ENCODE measurements at regions not wholly inside any gene's neighbourhood (a gene's known extent, or its start where the extent isn't known, plus 50 kb on each side); places are given as distances from the start of the nearest gene placed in this dataset.

DNA sequence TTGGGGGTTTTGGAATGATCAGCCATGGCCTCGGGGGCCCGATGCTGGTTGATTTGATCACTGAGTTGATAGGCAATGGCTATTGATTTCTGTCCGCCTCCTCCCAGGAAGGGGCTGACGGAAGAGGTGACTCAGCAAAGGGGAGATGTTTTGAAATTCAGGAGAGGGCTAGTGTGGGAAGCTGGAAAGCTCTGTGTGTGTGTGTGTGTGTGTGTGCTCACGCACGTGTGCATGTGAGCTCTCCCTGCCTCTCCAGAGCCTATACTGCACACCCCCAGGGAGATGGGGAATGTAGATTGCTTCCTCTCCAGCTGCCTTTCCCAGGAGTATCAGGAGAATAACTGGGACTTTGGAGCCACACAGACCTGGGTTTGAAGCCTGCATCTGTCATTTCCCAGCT lies 184.9 kb upstream of the MYL2 start:
- no peak for DNase-seq (ENCODE audit: low read depth, low spot score)
- Histone ChIP-seq H4K20me1 (ENCODE audit: insufficient read depth) (no peaks in the 10 kb centered on the region), H2AFZ (ENCODE audit: low read depth, low read length, poor library complexity, severe bottlenecking) (no peak overlapping the region), H3K9me3 (ENCODE audit: control insufficient read depth in 1 of 2, insufficient read depth in 1 of 2, low read depth in 1 of 2, low read length in 2 of 2) (no peaks in the 10 kb centered on the region), H3K4me1 (ENCODE audit: control insufficient read depth in 1 of 2, insufficient read depth in 2 of 2, low read length in 2 of 2) (no peaks in the 10 kb centered on the region), H3K9me2 (ENCODE audit: insufficient read depth) (no peaks in the 10 kb centered on the region), H3K9ac (ENCODE audit: low read length) (no peak overlapping the region), H3K4me3 (replicated peaks in 1 of 2; ENCODE audit: low read depth in 1 of 2, low read length in 2 of 2) (no peak overlapping the region), H3K27me3 (ENCODE audit: insufficient read depth, low read length) (peaks cover 25% of the 10 kb centered on the region), H3K27ac (ENCODE audit: low read depth, low read length) (no peak overlapping the region), H3K4me2 (ENCODE audit: low read length) (no peak overlapping the region), H3K36me3 (ENCODE audit: control insufficient read depth in 1 of 2, insufficient read depth in 2 of 2, low read length in 2 of 2) (no peaks in the 10 kb centered on the region), H3K79me2 (ENCODE audit: insufficient read depth, low read length) (no peaks in the 10 kb centered on the region)
- POLR2A ChIA-PET, result no interaction called here
- BruUV-seq (replicated peaks), result no TSS peak
- TF ChIP-seq TCF7L2 (IDR thresholded peaks at IDR 0.05; ENCODE audit: borderline replicate concordance, extremely low read depth, insufficient read depth, insufficient read length) (no peak), RAD21 (IDR thresholded peaks at IDR 0.05; ENCODE audit: low read depth) (no peak), ZNF274 (IDR thresholded peaks at IDR 0.05; ENCODE audit: low read depth, low read length) (no peak), YY1 (IDR thresholded peaks at IDR 0.05; ENCODE audit: extremely low read depth, insufficient replicate concordance, low read depth, low read length) (no peak), JUND (IDR thresholded peaks at IDR 0.05) (no peak), POLR2AphosphoS5 (IDR thresholded peaks at IDR 0.05; ENCODE audit: low read depth, low read length) (no peak), ZFX (IDR thresholded peaks at IDR 0.05) (no peak), CBX3 (IDR thresholded peaks at IDR 0.05; ENCODE audit: low read depth) (no peak)
- TF ChIP-seq, protein P1, sequence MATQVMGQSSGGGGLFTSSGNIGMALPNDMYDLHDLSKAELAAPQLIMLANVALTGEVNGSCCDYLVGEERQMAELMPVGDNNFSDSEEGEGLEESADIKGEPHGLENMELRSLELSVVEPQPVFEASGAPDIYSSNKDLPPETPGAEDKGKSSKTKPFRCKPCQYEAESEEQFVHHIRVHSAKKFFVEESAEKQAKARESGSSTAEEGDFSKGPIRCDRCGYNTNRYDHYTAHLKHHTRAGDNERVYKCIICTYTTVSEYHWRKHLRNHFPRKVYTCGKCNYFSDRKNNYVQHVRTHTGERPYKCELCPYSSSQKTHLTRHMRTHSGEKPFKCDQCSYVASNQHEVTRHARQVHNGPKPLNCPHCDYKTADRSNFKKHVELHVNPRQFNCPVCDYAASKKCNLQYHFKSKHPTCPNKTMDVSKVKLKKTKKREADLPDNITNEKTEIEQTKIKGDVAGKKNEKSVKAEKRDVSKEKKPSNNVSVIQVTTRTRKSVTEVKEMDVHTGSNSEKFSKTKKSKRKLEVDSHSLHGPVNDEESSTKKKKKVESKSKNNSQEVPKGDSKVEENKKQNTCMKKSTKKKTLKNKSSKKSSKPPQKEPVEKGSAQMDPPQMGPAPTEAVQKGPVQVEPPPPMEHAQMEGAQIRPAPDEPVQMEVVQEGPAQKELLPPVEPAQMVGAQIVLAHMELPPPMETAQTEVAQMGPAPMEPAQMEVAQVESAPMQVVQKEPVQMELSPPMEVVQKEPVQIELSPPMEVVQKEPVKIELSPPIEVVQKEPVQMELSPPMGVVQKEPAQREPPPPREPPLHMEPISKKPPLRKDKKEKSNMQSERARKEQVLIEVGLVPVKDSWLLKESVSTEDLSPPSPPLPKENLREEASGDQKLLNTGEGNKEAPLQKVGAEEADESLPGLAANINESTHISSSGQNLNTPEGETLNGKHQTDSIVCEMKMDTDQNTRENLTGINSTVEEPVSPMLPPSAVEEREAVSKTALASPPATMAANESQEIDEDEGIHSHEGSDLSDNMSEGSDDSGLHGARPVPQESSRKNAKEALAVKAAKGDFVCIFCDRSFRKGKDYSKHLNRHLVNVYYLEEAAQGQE (IDR thresholded peaks at IDR 0.05; ENCODE audit: low read depth), result no peak
- TF ChIP-seq, protein P2, sequence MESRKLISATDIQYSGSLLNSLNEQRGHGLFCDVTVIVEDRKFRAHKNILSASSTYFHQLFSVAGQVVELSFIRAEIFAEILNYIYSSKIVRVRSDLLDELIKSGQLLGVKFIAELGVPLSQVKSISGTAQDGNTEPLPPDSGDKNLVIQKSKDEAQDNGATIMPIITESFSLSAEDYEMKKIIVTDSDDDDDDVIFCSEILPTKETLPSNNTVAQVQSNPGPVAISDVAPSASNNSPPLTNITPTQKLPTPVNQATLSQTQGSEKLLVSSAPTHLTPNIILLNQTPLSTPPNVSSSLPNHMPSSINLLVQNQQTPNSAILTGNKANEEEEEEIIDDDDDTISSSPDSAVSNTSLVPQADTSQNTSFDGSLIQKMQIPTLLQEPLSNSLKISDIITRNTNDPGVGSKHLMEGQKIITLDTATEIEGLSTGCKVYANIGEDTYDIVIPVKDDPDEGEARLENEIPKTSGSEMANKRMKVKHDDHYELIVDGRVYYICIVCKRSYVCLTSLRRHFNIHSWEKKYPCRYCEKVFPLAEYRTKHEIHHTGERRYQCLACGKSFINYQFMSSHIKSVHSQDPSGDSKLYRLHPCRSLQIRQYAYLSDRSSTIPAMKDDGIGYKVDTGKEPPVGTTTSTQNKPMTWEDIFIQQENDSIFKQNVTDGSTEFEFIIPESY (IDR thresholded peaks at IDR 0.05; ENCODE audit: extremely low read depth, insufficient replicate concordance, low read length), result no peak
- TF ChIP-seq, protein P3, sequence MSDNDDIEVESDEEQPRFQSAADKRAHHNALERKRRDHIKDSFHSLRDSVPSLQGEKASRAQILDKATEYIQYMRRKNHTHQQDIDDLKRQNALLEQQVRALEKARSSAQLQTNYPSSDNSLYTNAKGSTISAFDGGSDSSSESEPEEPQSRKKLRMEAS (IDR thresholded peaks at IDR 0.05), result no peak
- ATAC-seq, result no peak
- intact Hi-C loops (cut with micrococcal nuclease), result no loop called here
- CTCF ChIA-PET, result no interaction called here
- RAD21 ChIA-PET (ENCODE audit: low non-redundant PET in 1 of 2, low total read pairs in 2 of 2, uncharacterized antibody in 2 of 2, unreplicated experiment in 2 of 2), result no interaction called here
